H1 (cell line): ENCODE measurements at regions not wholly inside any gene's neighbourhood (a gene's known extent, or its start where the extent isn't known, plus 50 kb on each side); places are given as distances from the start of the nearest gene placed in this dataset.

Source experiments
- CTCF ChIA-PET: fragments of 300-600 bp; sonication (Branson Sonifier 250); formaldehyde crosslinking; loops from one replicate; lab custom pipeline; 2021; ENCODE audit not compliant: partially characterized antibody; lab: Charles Lee
- POLR2A ChIA-PET: fragments of 300-600 bp; sonication (Branson Sonifier 250); formaldehyde crosslinking; loops from one replicate; lab custom pipeline; 2021; ENCODE audit warnings: inconsistent platforms; ENCODE audit not compliant: partially characterized antibody; lab: Charles Lee
- DNase-seq, 2 experiments: peaks; one replicate each; pipeline versions ENCODE4 v3.0.0 to v3.0.0-alpha.2; 2010 to 2022; ENCODE audit warnings: low spot score in 2 of 2, low read depth in 1 of 2, mixed read lengths in 1 of 2
- FAIRE-seq: peaks from 2 replicates; lab custom pipeline; 2011; peaks lifted over from hg19 to GRCh38; lab: Jason Lieb, UNC
- H2AFZ ChIP-seq: 2 replicates; pipeline ENCODE4 v1.8.1; 2012; ENCODE audit warnings: low read length, inconsistent platforms
- H2AK5ac ChIP-seq: 2 replicates; pipeline ENCODE4 v1.6.1; 2013; ENCODE audit warnings: low read depth, low read length
- H2BK120ac ChIP-seq: replicated peaks from 2 replicates; pipeline ENCODE3; 2013; ENCODE audit warnings: low read depth, low read length, inconsistent platforms
- H2BK12ac ChIP-seq: 2 replicates; pipeline ENCODE4 v1.6.1; 2013; ENCODE audit warnings: low read depth, low read length
- H2BK15ac ChIP-seq: 2 replicates; pipeline ENCODE4 v1.6.1; 2013; ENCODE audit warnings: low read length
- H2BK20ac ChIP-seq: 2 replicates; pipeline ENCODE4 v1.6.1; 2013; ENCODE audit warnings: low read length
- H2BK5ac ChIP-seq: 2 replicates; pipeline ENCODE4 v1.6.1; 2013; ENCODE audit warnings: low read depth, low read length
- H3K14ac ChIP-seq: 2 replicates; pipeline ENCODE4 v1.6.1; 2013; ENCODE audit warnings: inconsistent platforms; ENCODE audit not compliant: insufficient read length
- H3K18ac ChIP-seq: 2 replicates; pipeline ENCODE4 v1.6.1; 2013; ENCODE audit warnings: low read length; ENCODE audit errors: extremely low read depth
- H3K23ac ChIP-seq: 2 replicates; pipeline ENCODE4 v1.6.1; 2013; ENCODE audit warnings: inconsistent platforms; ENCODE audit not compliant: insufficient read length
- H3K23me2 ChIP-seq: 2 replicates; pipeline ENCODE4 v1.6.1; 2013; ENCODE audit warnings: low read depth, low read length
- H3K27ac ChIP-seq: 2 replicates; pipeline ENCODE4 v1.6.1; 2011; ENCODE audit warnings: low read depth, low read length, inconsistent platforms
- H3K27me3 ChIP-seq, 4 experiments: replicated peaks in 1 of 4; 1 replicate in 1 of 4; 2 replicates in 3 of 4; pipeline versions ENCODE4 v1.6.1 to v1.8.1; 2011 to 2013; ENCODE audit warnings: low read length in 3 of 4, mild to moderate bottlenecking in 3 of 4, inconsistent platforms in 2 of 4, mixed read lengths in 2 of 4, moderate library complexity in 1 of 4; ENCODE audit not compliant: control insufficient read depth in 3 of 4, insufficient read depth in 3 of 4; ENCODE audit errors: extremely low read depth in 1 of 4
- H3K36me3 ChIP-seq, 4 experiments: 2 replicates each; pipeline versions ENCODE4 v1.6.1 to v1.8.1; 2011 to 2013; ENCODE audit warnings: mild to moderate bottlenecking in 4 of 4, low read length in 3 of 4, moderate library complexity in 2 of 4, control low read depth in 1 of 4, inconsistent platforms in 1 of 4; ENCODE audit not compliant: insufficient read depth in 4 of 4, control insufficient read depth in 2 of 4
- H3K4ac ChIP-seq: replicated peaks from 2 replicates; pipeline ENCODE3; 2013; ENCODE audit warnings: low read length, low read depth, mixed read lengths, inconsistent platforms; ENCODE audit not compliant: insufficient read length
- H3K4me1 ChIP-seq, 4 experiments: replicated peaks in 1 of 4; 1 replicate in 1 of 4; 2 replicates in 3 of 4; pipeline versions ENCODE4 v1.6.1 to v1.8.1; 2011 to 2013; ENCODE audit warnings: low read length in 3 of 4, inconsistent platforms in 2 of 4, mixed read lengths in 1 of 4; ENCODE audit not compliant: insufficient read depth in 4 of 4, control insufficient read depth in 3 of 4
- H3K4me2 ChIP-seq, 2 experiments: 2 replicates each; pipeline versions ENCODE4 v1.6.1 to v1.8.1; 2011 to 2013; ENCODE audit warnings: low read depth in 2 of 2, low read length in 2 of 2, control low read depth in 1 of 2, inconsistent platforms in 1 of 2, mild to moderate bottlenecking in 1 of 2; ENCODE audit not compliant: insufficient read depth in 1 of 2
- H3K4me3 ChIP-seq, 4 experiments: fragments of 200-600, 300-600 bp in 1 of 4; sonication (generic), shearing (Covaris generic), sonication (Bioruptor Twin) in 1 of 4; 2 replicates each; pipeline versions ENCODE4 v1.5.1 to v1.8.1; 2011 to 2016; ENCODE audit warnings: low read length in 4 of 4, low read depth in 3 of 4, control low read depth in 2 of 4, inconsistent platforms in 2 of 4, mild to moderate bottlenecking in 2 of 4, mixed read lengths in 1 of 4, moderate library complexity in 1 of 4; ENCODE audit not compliant: insufficient read depth in 2 of 4; ENCODE audit errors: extremely low read depth in 1 of 4
- H3K56ac ChIP-seq: replicated peaks from 2 replicates; pipeline ENCODE3; 2013; ENCODE audit warnings: low read depth, mild to moderate bottlenecking, mixed read lengths, low read length, inconsistent platforms; ENCODE audit not compliant: insufficient read length
- H3K79me1 ChIP-seq: 2 replicates; pipeline ENCODE4 v1.6.1; 2013; ENCODE audit warnings: low read depth, low read length, control low read depth
- H3K79me2 ChIP-seq, 2 experiments: 2 replicates each; pipeline versions ENCODE4 v1.6.1 to v1.8.1; 2012 to 2013; ENCODE audit warnings: low read length in 2 of 2, mild to moderate bottlenecking in 2 of 2, inconsistent platforms in 1 of 2; ENCODE audit not compliant: insufficient read depth in 2 of 2, control insufficient read depth in 1 of 2
- H3K9ac ChIP-seq, 4 experiments: replicated peaks in 1 of 4; 1 replicate in 1 of 4; 2 replicates in 3 of 4; pipeline versions ENCODE4 v1.6.1 to v1.8.1; 2011 to 2013; ENCODE audit warnings: low read depth in 3 of 4, low read length in 3 of 4, control low read depth in 2 of 4, mild to moderate bottlenecking in 2 of 4, moderate library complexity in 2 of 4, inconsistent platforms in 1 of 4; ENCODE audit errors: extremely low read depth in 1 of 4
- H3K9me3 ChIP-seq, 2 experiments: 2 replicates each; pipeline versions ENCODE4 v1.6.1 to v1.8.1; 2012 to 2013; ENCODE audit warnings: mild to moderate bottlenecking in 2 of 2, moderate library complexity in 2 of 2, control low read depth in 1 of 2, inconsistent platforms in 1 of 2, low read depth in 1 of 2, low read length in 1 of 2, mixed read lengths in 1 of 2; ENCODE audit not compliant: insufficient read depth in 2 of 2
- H4K20me1 ChIP-seq, 2 experiments: replicated peaks in 1 of 2; 2 replicates each; pipeline versions ENCODE3 to v1.8.1; 2011 to 2013; ENCODE audit warnings: inconsistent platforms in 2 of 2, low read length in 2 of 2, mild to moderate bottlenecking in 1 of 2; ENCODE audit not compliant: insufficient read depth in 2 of 2, control insufficient read depth in 1 of 2
- H4K5ac ChIP-seq: 2 replicates; pipeline ENCODE4 v1.6.1; 2013; ENCODE audit warnings: low read length, low read depth, mixed read lengths, inconsistent platforms; ENCODE audit not compliant: insufficient read length
- H4K8ac ChIP-seq: 2 replicates; pipeline ENCODE4 v1.8.0; 2013; ENCODE audit warnings: mild to moderate bottlenecking, moderate library complexity, low read length, inconsistent platforms; ENCODE audit not compliant: insufficient read depth; ENCODE audit errors: extremely low read depth
- H4K91ac ChIP-seq: replicated peaks from 2 replicates; pipeline ENCODE3; 2013; ENCODE audit warnings: low read length, mixed read lengths, inconsistent platforms; ENCODE audit not compliant: insufficient read length
- BCL11A ChIP-seq, 2 experiments: IDR thresholded peaks; one replicate each; pipeline ENCODE4 v1.6.1; 2011; ENCODE audit warnings: low read depth in 2 of 2, low read length in 2 of 2, mild to moderate bottlenecking in 2 of 2
- CTBP2 ChIP-seq: IDR thresholded peaks from 2 replicates; pipeline ENCODE4 v1.7.0; 2011; ENCODE audit warnings: borderline replicate concordance, mild to moderate bottlenecking, moderate library complexity, mixed read lengths, low read length; ENCODE audit not compliant: insufficient read depth, insufficient read length
- EP300 ChIP-seq, 2 experiments: IDR thresholded peaks; 1 replicate in 1 of 2; 2 replicates in 1 of 2; pipeline ENCODE4 v1.6.1; 2011 to 2012; ENCODE audit warnings: low read depth in 2 of 2, low read length in 2 of 2, mild to moderate bottlenecking in 2 of 2, borderline replicate concordance in 1 of 2, inconsistent platforms in 1 of 2, moderate library complexity in 1 of 2
- HDAC2 ChIP-seq, 2 experiments: fragments of 300-600 bp in 1 of 2; sonication (generic) in 1 of 2; IDR thresholded peaks; 2 replicates each; pipeline ENCODE4 v1.6.1; 2011 to 2012; ENCODE audit warnings: low read depth in 2 of 2, low read length in 2 of 2, mild to moderate bottlenecking in 2 of 2, moderate library complexity in 2 of 2, borderline replicate concordance in 1 of 2, inconsistent platforms in 1 of 2
- POU5F1 ChIP-seq: IDR thresholded peaks from 2 replicates; pipeline ENCODE4 v1.6.1; 2011; ENCODE audit warnings: low read depth, mild to moderate bottlenecking, low read length, moderate library complexity
- RAD21 ChIP-seq, 2 experiments: IDR thresholded peaks in 1 of 2; conservative IDR thresholded peaks in 1 of 2; 2 replicates each; pipeline ENCODE4 v1.6.1; 2011; ENCODE audit warnings: low read depth in 2 of 2, low read length in 2 of 2, improper control_type of control experiment in 1 of 2, inconsistent platforms in 1 of 2, mild to moderate bottlenecking in 1 of 2, moderate library complexity in 1 of 2
- SAP30 ChIP-seq: fragments of 300-600 bp; sonication (generic); IDR thresholded peaks from 2 replicates; pipeline ENCODE4 v1.7.1; 2012; ENCODE audit warnings: low read length, moderate library complexity, mild to moderate bottlenecking, inconsistent platforms; ENCODE audit not compliant: insufficient read depth, insufficient replicate concordance
- SIN3A ChIP-seq, 2 experiments: IDR thresholded peaks in 1 of 2; conservative IDR thresholded peaks in 1 of 2; 2 replicates each; pipeline ENCODE4 v1.6.1; 2011 to 2012; ENCODE audit warnings: low read length in 2 of 2, improper control_type of control experiment in 1 of 2, low read depth in 1 of 2, mild to moderate bottlenecking in 1 of 2
- SIRT6 ChIP-seq: IDR thresholded peaks from one replicate; pipeline ENCODE4 v1.7.1; 2012; ENCODE audit warnings: low read length, inconsistent platforms
- SP2 ChIP-seq: IDR thresholded peaks from 2 replicates; pipeline ENCODE4 v1.6.1; 2012; ENCODE audit warnings: mild to moderate bottlenecking, low read length, inconsistent platforms
- TAF1 ChIP-seq: IDR thresholded peaks from 2 replicates; pipeline ENCODE4 v1.6.1; 2011; ENCODE audit warnings: mild to moderate bottlenecking, low read depth, low read length
- ZNF274 ChIP-seq: IDR thresholded peaks from 2 replicates; pipeline ENCODE4 v1.7.0; 2012; ENCODE audit warnings: low read length, borderline replicate concordance; ENCODE audit errors: extremely low read depth
- WGBS, 2 experiments: shearing (Covaris generic) in 1 of 2; methylation state at CpG; one replicate each; pipeline versions ENCODE4 v1.1.6 to v1.1.7; 2013 to 2015; ENCODE audit warnings: low lambda C conversion rate in 2 of 2, mixed read lengths in 2 of 2, inconsistent platforms in 1 of 2, low coverage in 1 of 2, missing lambda C conversion rate in 1 of 2; ENCODE audit not compliant: insufficient replicate concordance in 2 of 2, insufficient coverage in 1 of 2, insufficient read length in 1 of 2; ENCODE audit errors: extremely low coverage in 1 of 2, missing lambda C conversion rate in 1 of 2; 5-methylcytosine and 5-hydroxymethylcytosine counted together

DNA sequence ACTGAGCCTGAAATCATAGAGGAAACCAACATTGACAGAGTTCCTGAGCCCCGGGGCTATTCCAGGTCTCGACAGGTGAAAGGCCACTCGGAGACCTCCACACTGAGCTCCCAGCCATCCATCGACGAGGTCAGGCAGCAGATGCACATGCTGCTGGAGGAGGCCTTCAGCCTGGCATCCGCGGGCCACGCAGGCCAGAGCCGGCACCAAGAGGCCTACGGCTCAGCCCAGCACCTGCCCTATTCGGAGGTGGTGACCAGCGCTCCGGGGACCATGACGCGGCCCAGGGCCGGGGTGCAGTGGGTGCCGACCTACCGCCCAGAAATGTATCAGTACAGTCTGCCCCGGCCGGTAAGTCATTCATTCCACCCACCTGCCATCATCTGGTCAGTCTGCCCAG lies 54.9 kb downstream of the C11orf91 start:
- Histone ChIP-seq H3K4ac (no peak overlapping the region), H3K9ac (no peak overlapping the region), H3K79me1 (no peaks in the 10 kb centered on the region), H3K14ac (no peak overlapping the region), H3K4me2 (no peak overlapping the region), H2AFZ (no peak overlapping the region), H2BK120ac (no peak overlapping the region), H2BK5ac (no peak overlapping the region), H3K56ac (no peak overlapping the region), H3K27ac (no peak overlapping the region), H4K20me1 (no peaks in the 10 kb centered on the region), H3K4me3 (no peak overlapping the region), H2BK15ac (no peak overlapping the region), H3K27me3 (peaks cover 0 to 1% (median 0%) of the 10 kb centered on the region in 4 experiments; a peak in 1 of 7 replicates), H3K4me1 (0 out of 7 replicates have a peak, but pooled peaks cover 0 to 3% (median 0%) of the 10 kb centered on the region in 4 experiments), H2AK5ac (no peak overlapping the region), H2BK20ac (no peak overlapping the region), H3K23me2 (no peaks in the 10 kb centered on the region), H3K36me3 (no peaks in the 10 kb centered on the region), H3K23ac (no peak overlapping the region), H3K79me2 (no peaks in the 10 kb centered on the region), H4K91ac (no peak overlapping the region), H4K5ac (no peak overlapping the region), H3K9me3 (no peaks in the 10 kb centered on the region), H3K18ac (no peak overlapping the region), H2BK12ac (no peak overlapping the region), H4K8ac (no peak overlapping the region)
- 91% methylated on average over 18 of the region's 20 CpGs; no CpG with 5 or more reads in 1 of the 2 experiments for WGBS, 2 experiments
- FAIRE-seq (no peak), DNase-seq (peak in 1 of 2 experiments; percentile 37)
- ChIA-PET POLR2A (no interaction called here), CTCF (interaction anchor here (0.8 kb wide), 1 partner anchor 102 kb away, joined by 3 read pairs; no protein-coding TSS in a partner anchor)
- TF ChIP-seq EP300 (IDR thresholded peaks at IDR 0.05; ENCODE audit: borderline replicate concordance in 1 of 2, low read depth in 2 of 2, low read length in 2 of 2), result no peak
- TF ChIP-seq SAP30, result no peak
- TF ChIP-seq HDAC2 (IDR thresholded peaks at IDR 0.05; ENCODE audit: borderline replicate concordance in 1 of 2, low read depth in 2 of 2, low read length in 2 of 2), result no peak
- TF ChIP-seq SP2, result no peak
- TF ChIP-seq POU5F1, result no peak
- no peak for TF ChIP-seq BCL11A (IDR thresholded peaks at IDR 0.05; ENCODE audit: low read depth in 2 of 2, low read length in 2 of 2)
- no peak for TF ChIP-seq SIN3A (conservative IDR thresholded peaks at IDR 0.05 in 1 of 2, IDR thresholded peaks at IDR 0.05 in 1 of 2; ENCODE audit: low read depth in 1 of 2, low read length in 2 of 2)
- TF ChIP-seq RAD21 (IDR thresholded peaks at IDR 0.05 in 1 of 2, conservative IDR thresholded peaks at IDR 0.05 in 1 of 2; ENCODE audit: low read depth in 2 of 2, low read length in 2 of 2), result no peak
- TF ChIP-seq SIRT6, result no peak
- TF ChIP-seq CTBP2, result no peak
- TF ChIP-seq TAF1, result no peak
- no peak for TF ChIP-seq ZNF274
